K562 (cell line): ENCODE measurements at regions not wholly inside any gene's neighbourhood (a gene's known extent, or its start where the extent isn't known, plus 50 kb on each side); places are given as distances from the start of the nearest gene placed in this dataset.

ENCODE experiments used
- ARID3A ChIP-seq: IDR thresholded peaks from 2 replicates; pipeline ENCODE4 v1.6.1; 2012; ENCODE audit warnings: low read depth, low read length, improper control_type of control experiment, borderline replicate concordance
- ARID4B ChIP-seq: sonication (generic); formaldehyde crosslinking; IDR thresholded peaks from 2 replicates; pipeline ENCODE4 v1.8.0; 2022; ENCODE audit warnings: mild to moderate bottlenecking, missing genetic modification reagents
- MTA1 ChIP-seq: fragments of 450-650 bp; IDR thresholded peaks from 2 replicates; pipeline ENCODE4 v1.6.1; 2017; ENCODE audit warnings: borderline replicate concordance
- ZNF395 ChIP-seq: fragments of 200-800 bp; sonication (Bioruptor generic); IDR thresholded peaks from 2 replicates; pipeline ENCODE4 v1.6.1; 2017; ENCODE audit warnings: missing genetic modification characterization, missing compliant biosample characterization
- ZNF518B ChIP-seq: fragments of 250-450 bp; sonication (Bioruptor Pico); IDR thresholded peaks from 2 replicates; pipeline ENCODE4 v1.5.0; 2021; ENCODE audit warnings: mild to moderate bottlenecking, moderate library complexity
- TF ChIP-seq, protein P1 (sequence below): fragments of 450-650 bp; IDR thresholded peaks from 2 replicates; pipeline ENCODE4 v1.6.1; 2016

DNA sequence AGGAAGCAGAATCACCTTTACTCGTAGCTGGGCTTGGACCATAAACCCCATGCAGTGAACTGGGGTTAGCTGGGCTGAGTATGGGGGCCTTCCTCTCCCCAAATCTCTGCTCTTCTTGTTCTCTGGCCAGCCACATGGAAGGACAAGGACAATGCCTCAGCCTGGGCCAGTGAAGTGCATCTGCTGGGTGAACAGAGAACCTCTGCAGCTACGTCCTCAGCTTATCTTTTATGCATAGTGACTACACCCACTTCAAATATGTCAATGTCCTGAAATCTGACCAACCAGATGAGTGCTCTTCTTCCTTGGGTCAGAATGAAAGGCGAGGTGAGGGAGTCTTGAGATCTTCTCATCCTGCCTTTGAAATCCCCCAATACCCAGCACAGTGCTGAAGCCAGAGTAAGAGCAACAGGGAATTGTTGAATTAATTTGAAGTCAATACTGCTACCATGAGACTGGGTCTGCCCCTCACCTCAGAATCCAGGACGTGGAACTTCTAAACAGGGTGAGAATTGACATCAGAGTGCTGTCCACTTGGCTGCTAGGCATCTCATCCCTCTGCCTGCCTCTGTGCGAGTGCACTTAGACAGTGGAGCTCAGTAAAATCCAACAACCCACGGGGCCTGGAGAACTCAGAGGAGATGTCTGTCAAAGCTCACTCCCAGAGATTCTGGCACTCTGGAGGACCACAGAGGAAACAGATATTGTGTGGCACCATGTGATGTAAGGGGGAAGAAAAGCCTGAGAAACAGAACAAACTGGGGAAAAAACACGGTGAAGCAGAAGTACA, 99.0 kb downstream of the IER5 start (continued):
- no peak for TF ChIP-seq ZNF518B (CRISPR knock-in tag)
- TF ChIP-seq, protein P1, sequence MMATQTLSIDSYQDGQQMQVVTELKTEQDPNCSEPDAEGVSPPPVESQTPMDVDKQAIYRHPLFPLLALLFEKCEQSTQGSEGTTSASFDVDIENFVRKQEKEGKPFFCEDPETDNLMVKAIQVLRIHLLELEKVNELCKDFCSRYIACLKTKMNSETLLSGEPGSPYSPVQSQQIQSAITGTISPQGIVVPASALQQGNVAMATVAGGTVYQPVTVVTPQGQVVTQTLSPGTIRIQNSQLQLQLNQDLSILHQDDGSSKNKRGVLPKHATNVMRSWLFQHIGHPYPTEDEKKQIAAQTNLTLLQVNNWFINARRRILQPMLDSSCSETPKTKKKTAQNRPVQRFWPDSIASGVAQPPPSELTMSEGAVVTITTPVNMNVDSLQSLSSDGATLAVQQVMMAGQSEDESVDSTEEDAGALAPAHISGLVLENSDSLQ: no peak
- no peak for TF ChIP-seq ARID4B (CRISPR knock-in tag)
- no peak for TF ChIP-seq ARID3A
- no peak for TF ChIP-seq ZNF395
- no peak for TF ChIP-seq MTA1
